K562 (cell line): ENCODE measurements at regions not wholly inside any gene's neighbourhood (a gene's known extent, or its start where the extent isn't known, plus 50 kb on each side); places are given as distances from the start of the nearest gene placed in this dataset.

Experiments used
- ATAC-seq: fragments of 200-7000 bp; cut with Tn5 transposase; 3 replicates; pipeline ENCODE4 v1.9.1; 2020; ENCODE audit warnings: moderate library complexity
- BruUV-seq: library from RNA; stranded (reverse); fragments of 400-500 nt; replicated peaks from 2 replicates; lab custom pipeline; 2021; lab: Mats Ljungman, UMichigan
- CTCF ChIA-PET: fragments of 300-600 bp; formaldehyde crosslinking; extraction: SDS; loops from one replicate; lab custom pipeline; 2021; ENCODE audit warnings: low intra/inter-chr PET ratio; lab: Yijun Ruan, JAX
- POLR2A ChIA-PET: fragments of 300-600, 350-650 bp; sonication (Branson Sonifier 250); formaldehyde crosslinking; extraction: SDS; loops from one replicate; lab custom pipeline; 2021; ENCODE audit warnings: antibody characterized with exemption, inconsistent platforms; lab: Yijun Ruan, JAX
- DNase-seq, 4 experiments: peaks; one replicate each; pipeline versions ENCODE4 v3.0.0 to v3.0.0-alpha.2; 2011 to 2018; ENCODE audit warnings: low spot score in 3 of 4, mixed read lengths in 3 of 4; ENCODE audit errors: extremely low read depth in 1 of 4
- FAIRE-seq: peaks from 2 replicates; lab custom pipeline; 2011; peaks lifted over from hg19 to GRCh38; lab: Jason Lieb, UNC
- H2AFZ ChIP-seq: 2 replicates; pipeline ENCODE4 v1.6.0; 2011; ENCODE audit warnings: low read depth, low read length, control low read depth, inconsistent platforms
- H3K27ac ChIP-seq: fragments of 200-600 bp; 3 replicates; pipeline ENCODE4 v1.8.0; 2011; ENCODE audit warnings: low read depth, mild to moderate bottlenecking, control low read depth, inconsistent platforms, low read length, moderate library complexity, mixed read lengths; ENCODE audit errors: extremely low read depth
- H3K27me3 ChIP-seq, 2 experiments: fragments of 300-600 bp in 1 of 2; 2 replicates in 1 of 2; 3 replicates in 1 of 2; pipeline versions ENCODE4 v1.6.0 to v1.8.0; 2011; ENCODE audit warnings: inconsistent platforms in 2 of 2, low read length in 2 of 2, mild to moderate bottlenecking in 1 of 2, mixed read lengths in 1 of 2, moderate library complexity in 1 of 2; ENCODE audit not compliant: control insufficient read depth in 2 of 2, insufficient read depth in 2 of 2
- H3K36me3 ChIP-seq: fragments of 300-600 bp; 3 replicates; pipeline ENCODE4 v1.8.0; 2011; ENCODE audit warnings: mild to moderate bottlenecking, low read length, inconsistent platforms; ENCODE audit not compliant: control insufficient read depth, insufficient read depth
- H3K4me1 ChIP-seq, 2 experiments: fragments of 200-600 bp in 1 of 2; replicated peaks in 1 of 2; 2 replicates in 1 of 2; 3 replicates in 1 of 2; pipeline versions ENCODE4 v1.5.1 to v1.8.0; 2011; ENCODE audit warnings: inconsistent platforms in 2 of 2, low read length in 2 of 2, mild to moderate bottlenecking in 1 of 2, mixed read lengths in 1 of 2, moderate library complexity in 1 of 2; ENCODE audit not compliant: control insufficient read depth in 2 of 2, insufficient read depth in 2 of 2
- H3K4me2 ChIP-seq: 2 replicates; pipeline ENCODE4 v1.6.1; 2011; ENCODE audit warnings: low read length, control low read depth, inconsistent platforms, mixed read lengths; ENCODE audit not compliant: insufficient read depth
- H3K4me3 ChIP-seq: fragments of 200-600 bp; sonication (generic), shearing (Covaris generic); 2 replicates; pipeline ENCODE4 v1.5.1; 2016; ENCODE audit warnings: control low read depth, inconsistent platforms
- H3K79me2 ChIP-seq: fragments of 200-600 bp; 3 replicates; pipeline ENCODE4 v1.8.0; 2011; ENCODE audit warnings: low read length, inconsistent platforms; ENCODE audit not compliant: control insufficient read depth, insufficient read depth
- H3K9ac ChIP-seq, 2 experiments: 2 replicates each; pipeline versions ENCODE4 v1.6.0 to v1.6.1; 2011; ENCODE audit warnings: low read depth in 2 of 2, low read length in 2 of 2, control low read depth in 1 of 2, inconsistent platforms in 1 of 2, mild to moderate bottlenecking in 1 of 2, mixed read lengths in 1 of 2; ENCODE audit not compliant: insufficient read depth in 1 of 2
- H3K9me1 ChIP-seq: one replicate; pipeline ENCODE4 v1.6.0; 2011; ENCODE audit warnings: inconsistent platforms, mild to moderate bottlenecking, low read length, moderate library complexity; ENCODE audit not compliant: control insufficient read depth, insufficient read depth
- H3K9me3 ChIP-seq: replicated peaks from 2 replicates; pipeline ENCODE4 v1.5.1; 2011; ENCODE audit warnings: low read depth, low read length, inconsistent platforms; ENCODE audit not compliant: control insufficient read depth, insufficient read depth
- H4K20me1 ChIP-seq: replicated peaks from 2 replicates; pipeline ENCODE4 v1.6.1; 2011; ENCODE audit warnings: low read length, inconsistent platforms, mixed read lengths; ENCODE audit not compliant: control insufficient read depth, insufficient read depth
- ATF3 ChIP-seq, 2 experiments: fragments of 450-650 bp in 1 of 2; sonication (generic) in 1 of 2; formaldehyde crosslinking in 1 of 2; IDR thresholded peaks in 1 of 2; conservative IDR thresholded peaks in 1 of 2; 2 replicates each; pipeline versions ENCODE4 v1.6.1 to v1.8.1; 2016 to 2023; ENCODE audit warnings: mild to moderate bottlenecking in 2 of 2, moderate library complexity in 2 of 2, inconsistent platforms in 1 of 2, missing genetic modification reagents in 1 of 2
- E4F1 ChIP-seq: fragments of 250-450 bp; sonication (Bioruptor Pico); IDR thresholded peaks from 2 replicates; pipeline ENCODE4 v1.5.0; 2021; ENCODE audit warnings: mild to moderate bottlenecking, borderline replicate concordance
- ETV5 ChIP-seq: sonication (generic); formaldehyde crosslinking; IDR thresholded peaks from 2 replicates; pipeline ENCODE4 v1.4.0; 2020; ENCODE audit warnings: low read depth, mild to moderate bottlenecking, missing genetic modification reagents
- EWSR1 ChIP-seq: fragments of 450-650 bp; IDR thresholded peaks from 2 replicates; pipeline ENCODE4 v1.6.1; 2018; ENCODE audit warnings: borderline replicate concordance, mild to moderate bottlenecking, low read depth, moderate library complexity; ENCODE audit not compliant: partially characterized antibody
- HBP1 ChIP-seq: fragments of 450-650 bp; formaldehyde crosslinking; IDR thresholded peaks from 2 replicates; pipeline ENCODE4 v1.4.0; 2022; ENCODE audit warnings: missing genetic modification characterization
- HMG20B ChIP-seq: fragments of 250-450 bp; sonication (Bioruptor Pico); IDR thresholded peaks from 2 replicates; pipeline ENCODE4 v1.5.0; 2021; ENCODE audit warnings: mild to moderate bottlenecking
- KDM4B ChIP-seq, 2 experiments: fragments of 450-650 bp in 1 of 2; sonication (generic) in 1 of 2; IDR thresholded peaks; 2 replicates each; pipeline ENCODE4 v1.6.1; 2016 to 2017; ENCODE audit warnings: borderline replicate concordance in 2 of 2, antibody characterized with exemption in 1 of 2, low read depth in 1 of 2, mild to moderate bottlenecking in 1 of 2
- MTA2 ChIP-seq: fragments of 450-650 bp; IDR thresholded peaks from 2 replicates; pipeline ENCODE4 v1.6.1; 2016; ENCODE audit warnings: low read depth
- NELFE ChIP-seq: IDR thresholded peaks from 2 replicates; pipeline ENCODE4 v1.6.1; 2011; ENCODE audit warnings: mild to moderate bottlenecking; ENCODE audit not compliant: insufficient read depth, insufficient read length
- POLR2AphosphoS2 ChIP-seq: IDR thresholded peaks from 2 replicates; pipeline ENCODE4 v1.6.1; 2012; ENCODE audit warnings: low read length, improper control_type of control experiment
- POLR3G ChIP-seq: IDR thresholded peaks from 2 replicates; pipeline ENCODE4 v1.6.1; 2011; ENCODE audit not compliant: insufficient read length, insufficient replicate concordance; ENCODE audit errors: extremely low read depth
- SIN3B ChIP-seq: fragments of 450-650 bp; IDR thresholded peaks from 2 replicates; pipeline ENCODE4 v1.6.1; 2017; ENCODE audit warnings: low read depth, mild to moderate bottlenecking, moderate library complexity
- ZBTB34 ChIP-seq: fragments of 250-450 bp; sonication (Bioruptor Pico); IDR thresholded peaks from 2 replicates; pipeline ENCODE4 v1.8.0; 2021; ENCODE audit warnings: mild to moderate bottlenecking, moderate library complexity
- ZNF449 ChIP-seq: fragments of 250-450 bp; sonication (Bioruptor Pico); IDR thresholded peaks from 2 replicates; pipeline ENCODE4 v1.8.0; 2022; ENCODE audit warnings: moderate library complexity, mild to moderate bottlenecking, inconsistent platforms
- ZNF589 ChIP-seq: fragments of 200-800 bp; sonication (Bioruptor generic); IDR thresholded peaks from 2 replicates; pipeline ENCODE4 v1.6.1; 2016; ENCODE audit warnings: low read depth, missing genetic modification characterization, missing compliant biosample characterization
- WGBS: fragments of 100-300 bp; shearing (Covaris generic); methylation state at CpG from one replicate; pipeline ENCODE4 v1.1.6; 2016; ENCODE audit warnings: low coverage, mixed read lengths; ENCODE audit not compliant: insufficient coverage; ENCODE audit errors: missing lambda C conversion rate; 5-methylcytosine and 5-hydroxymethylcytosine counted together
- in situ Hi-C: fragments of 300-500 bp; cut with MboI; formaldehyde crosslinking; loops from 4 replicates; pipeline ENCODE4 v1.15.0; 2018; ENCODE audit warnings: inconsistent platforms, mixed read lengths
- intact Hi-C: fragments of 100-400 bp; cut with micrococcal nuclease; formaldehyde crosslinking; loops from 2 replicates; pipeline ENCODE4 v1.14.2; 2022

GRCh38 chr2:36169843-36170242 lies 185.7 kb upstream of the CRIM1 start:
- Histone ChIP-seq H3K36me3 (no peaks in the 10 kb centered on the region), H3K9ac (no peak overlapping the region), H2AFZ (no peak overlapping the region), H3K27me3 (no peaks in the 10 kb centered on the region), H3K9me3 (peaks cover 2% of the 10 kb centered on the region; the same call in 1 of the 2 replicates), H3K4me2 (no peak overlapping the region), H3K9me1 (no peaks in the 10 kb centered on the region), H4K20me1 (no peaks in the 10 kb centered on the region), H3K27ac (no peak overlapping the region), H3K4me1 (no peaks in the 10 kb centered on the region), H3K4me3 (no peak overlapping the region), H3K79me2 (no peaks in the 10 kb centered on the region)
- 6% methylated on average over 1 of the region's 1 CpG for WGBS
- intact Hi-C loops (no loop called here), in situ Hi-C loops (no loop called here)
- no TSS peak for BruUV-seq
- ChIA-PET CTCF (no interaction called here), POLR2A (no interaction called here)
- no peak for FAIRE-seq
- DNase-seq, result no peak
- ATAC-seq, result no peak
- TF ChIP-seq KDM4B (IDR thresholded peaks at IDR 0.05; ENCODE audit: borderline replicate concordance in 2 of 2, low read depth in 1 of 2) (no peak), HMG20B (no peak), SIN3B (no peak), POLR3G (no peak), ZNF589 (CRISPR knock-in tag) (no peak), ZBTB34 (CRISPR knock-in tag) (no peak), ATF3 (IDR thresholded peaks at IDR 0.05) (no peak), ATF3 (CRISPR knock-in tag; conservative IDR thresholded peaks at IDR 0.05) (no peak), ZNF449 (CRISPR knock-in tag) (no peak), ETV5 (CRISPR knock-in tag) (no peak), HBP1 (CRISPR knock-in tag) (no peak), POLR2AphosphoS2 (no peak), EWSR1 (no peak), MTA2 (no peak), E4F1 (CRISPR knock-in tag) (no peak), NELFE (no peak)
